WTC11 (cell line): ENCODE measurements at regions not wholly inside any gene's neighbourhood (a gene's known extent, or its start where the extent isn't known, plus 50 kb on each side); places are given as distances from the start of the nearest gene placed in this dataset.

Experiments
- CBFB ChIP-seq: sonication (generic); formaldehyde crosslinking; IDR thresholded peaks from 2 replicates; pipeline ENCODE4 v1.8.1; 2022; ENCODE audit warnings: mild to moderate bottlenecking, low read depth, missing genetic modification reagents
- CTCF ChIP-seq: fragments of 200-600 bp; IDR thresholded peaks from 2 replicates; pipeline ENCODE4 v1.8.0; 2022; ENCODE audit warnings: antibody characterized with exemption
- ESRRA ChIP-seq: sonication (generic); formaldehyde crosslinking; IDR thresholded peaks from 2 replicates; pipeline ENCODE4 v1.8.1; 2022; ENCODE audit warnings: mild to moderate bottlenecking, missing genetic modification reagents, borderline replicate concordance
- ETV6 ChIP-seq: sonication (generic); formaldehyde crosslinking; IDR thresholded peaks from 2 replicates; pipeline ENCODE4 v1.8.1; 2022; ENCODE audit warnings: mild to moderate bottlenecking, missing genetic modification reagents
- MAX ChIP-seq: sonication (generic); formaldehyde crosslinking; IDR thresholded peaks from 2 replicates; pipeline ENCODE4 v1.8.0; 2022; ENCODE audit warnings: mild to moderate bottlenecking, missing genetic modification reagents
- NFYB ChIP-seq: sonication (generic); formaldehyde crosslinking; conservative IDR thresholded peaks from 2 replicates; pipeline ENCODE4 v1.8.0; 2022; ENCODE audit warnings: low read depth, missing genetic modification reagents
- RELA ChIP-seq: sonication (generic); formaldehyde crosslinking; IDR thresholded peaks from 2 replicates; pipeline ENCODE4 v1.8.1; 2022; ENCODE audit warnings: missing genetic modification reagents, mild to moderate bottlenecking, borderline replicate concordance
- TF ChIP-seq, protein P1 (sequence below): sonication (generic); formaldehyde crosslinking; IDR thresholded peaks from 2 replicates; pipeline ENCODE4 v1.8.1; 2022; ENCODE audit warnings: low read depth, missing genetic modification reagents, borderline replicate concordance
- TF ChIP-seq, protein P2 (sequence below): sonication (generic); formaldehyde crosslinking; IDR thresholded peaks from 2 replicates; pipeline ENCODE4 v1.8.1; 2023; ENCODE audit warnings: mild to moderate bottlenecking, missing genetic modification reagents, moderate library complexity

- TF ChIP-seq ESRRA (CRISPR knock-in tag), result no peak
- TF ChIP-seq CTCF, result no peak
- TF ChIP-seq MAX (CRISPR knock-in tag), result no peak
- no peak for TF ChIP-seq CBFB (CRISPR knock-in tag)
- TF ChIP-seq, protein P1, sequence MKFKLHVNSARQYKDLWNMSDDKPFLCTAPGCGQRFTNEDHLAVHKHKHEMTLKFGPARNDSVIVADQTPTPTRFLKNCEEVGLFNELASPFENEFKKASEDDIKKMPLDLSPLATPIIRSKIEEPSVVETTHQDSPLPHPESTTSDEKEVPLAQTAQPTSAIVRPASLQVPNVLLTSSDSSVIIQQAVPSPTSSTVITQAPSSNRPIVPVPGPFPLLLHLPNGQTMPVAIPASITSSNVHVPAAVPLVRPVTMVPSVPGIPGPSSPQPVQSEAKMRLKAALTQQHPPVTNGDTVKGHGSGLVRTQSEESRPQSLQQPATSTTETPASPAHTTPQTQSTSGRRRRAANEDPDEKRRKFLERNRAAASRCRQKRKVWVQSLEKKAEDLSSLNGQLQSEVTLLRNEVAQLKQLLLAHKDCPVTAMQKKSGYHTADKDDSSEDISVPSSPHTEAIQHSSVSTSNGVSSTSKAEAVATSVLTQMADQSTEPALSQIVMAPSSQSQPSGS (CRISPR knock-in tag), result no peak
- TF ChIP-seq, protein P2, sequence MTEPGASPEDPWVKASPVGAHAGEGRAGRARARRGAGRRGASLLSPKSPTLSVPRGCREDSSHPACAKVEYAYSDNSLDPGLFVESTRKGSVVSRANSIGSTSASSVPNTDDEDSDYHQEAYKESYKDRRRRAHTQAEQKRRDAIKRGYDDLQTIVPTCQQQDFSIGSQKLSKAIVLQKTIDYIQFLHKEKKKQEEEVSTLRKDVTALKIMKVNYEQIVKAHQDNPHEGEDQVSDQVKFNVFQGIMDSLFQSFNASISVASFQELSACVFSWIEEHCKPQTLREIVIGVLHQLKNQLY (CRISPR knock-in tag), result no peak
- TF ChIP-seq NFYB (CRISPR knock-in tag), result no peak
- no peak for TF ChIP-seq RELA (CRISPR knock-in tag)
- TF ChIP-seq ETV6, result no peak
These were observed 1631.9 kb upstream of the PABPC4L start for GRCh38 chr4:135833529-135833928.
